ENCODE measurements at regions not wholly inside any gene's neighbourhood (a gene's known extent, or its start where the extent isn't known, plus 50 kb on each side); places are given as distances from the start of the nearest gene placed in this dataset.

- ATAC-seq, result no peak
- intact Hi-C loops (cut with micrococcal nuclease), result no loop called here
- CTCF ChIA-PET (ENCODE audit: low intra/inter-chr PET ratio), result no interaction called here
- TF ChIP-seq ZBTB34 (CRISPR knock-in tag; IDR thresholded peaks at IDR 0.05) (no peak), MCM7 (IDR thresholded peaks at IDR 0.05) (no peak), HES1 (IDR thresholded peaks at IDR 0.05; ENCODE audit: low read depth) (no peak), RNF2 (IDR thresholded peaks at IDR 0.05) (no peak), HDAC1 (IDR thresholded peaks at IDR 0.05) (no peak), RCOR1 (IDR thresholded peaks at IDR 0.05; ENCODE audit: borderline replicate concordance in 1 of 2, low read depth in 2 of 2, low read length in 2 of 2) (no peak), RREB1 (CRISPR knock-in tag; IDR thresholded peaks at IDR 0.05) (no peak), ETS2 (tag; IDR thresholded peaks at IDR 0.05; ENCODE audit: borderline replicate concordance, poor library complexity, severe bottlenecking) (no peak), FOXK2 (conservative IDR thresholded peaks at IDR 0.05 in 1 of 2, IDR thresholded peaks at IDR 0.05 in 1 of 2; ENCODE audit: low read depth in 2 of 2) (no peak), JUN (IDR thresholded peaks at IDR 0.05; ENCODE audit: borderline replicate concordance, low read depth, low read length) (no peak), JUN (CRISPR knock-in tag; IDR thresholded peaks at IDR 0.05; ENCODE audit: borderline replicate concordance) (no peak), SMAD1 (IDR thresholded peaks at IDR 0.05; ENCODE audit: low read depth, low read length, partially characterized antibody) (no peak), BCOR (IDR thresholded peaks at IDR 0.05) (no peak), PHB2 (IDR thresholded peaks at IDR 0.05; ENCODE audit: low read depth) (no peak), SIRT6 (IDR thresholded peaks at IDR 0.05; ENCODE audit: low read depth, low read length) (no peak), FOXJ2 (tag; IDR thresholded peaks at IDR 0.05) (no peak), ZNF717 (CRISPR knock-in tag; IDR thresholded peaks at IDR 0.05) (no peak)
Measured at GRCh38 chr5:33224285-33224961, 216.3 kb upstream of the TARS1 start.

More at GRCh38 chr5:33224285-33224961, 216.3 kb upstream of the TARS1 start:
- Histone ChIP-seq H3K4me3 (no peak overlapping the region), H2AFZ (ENCODE audit: low read depth, low read length) (no peak overlapping the region), H3K27ac (ENCODE audit: extremely low read depth, low read depth, low read length) (no peak overlapping the region), H3K4me2 (ENCODE audit: insufficient read depth, low read length) (no peak overlapping the region), H3K9ac (ENCODE audit: insufficient read depth in 1 of 2, low read depth in 2 of 2, low read length in 2 of 2) (no peak overlapping the region), H4K20me1 (replicated peaks; ENCODE audit: control insufficient read depth, insufficient read depth, low read length) (no peaks in the 10 kb centered on the region), H3K4me1 (replicated peaks in 1 of 2; ENCODE audit: control insufficient read depth in 2 of 2, insufficient read depth in 2 of 2, low read length in 2 of 2) (no peaks in the 10 kb centered on the region), H3K9me3 (replicated peaks; ENCODE audit: control insufficient read depth, insufficient read depth, low read depth, low read length) (no peaks in the 10 kb centered on the region), H3K79me2 (ENCODE audit: control insufficient read depth, insufficient read depth, low read length) (no peaks in the 10 kb centered on the region), H3K27me3 (ENCODE audit: control insufficient read depth in 2 of 2, insufficient read depth in 2 of 2, low read length in 2 of 2) (no peaks in the 10 kb centered on the region), H3K36me3 (ENCODE audit: control insufficient read depth, insufficient read depth, low read length) (no peaks in the 10 kb centered on the region), H3K9me1 (ENCODE audit: control insufficient read depth, insufficient read depth, low read length) (no peaks in the 10 kb centered on the region)
- POLR2A ChIA-PET, result no interaction called here
- DNase-seq (ENCODE audit: extremely low read depth in 1 of 4, low spot score in 3 of 4), result no peak
- BruUV-seq (replicated peaks), result no TSS peak
- no peak for FAIRE-seq
- in situ Hi-C loops (cut with MboI), result no loop called here
- WGBS (ENCODE audit: insufficient coverage, low coverage, missing lambda C conversion rate), result 1% methylated on average over 4 of the region's 4 CpGs
